ENCODE measurements at regions not wholly inside any gene's neighbourhood (a gene's known extent, or its start where the extent isn't known, plus 50 kb on each side); places are given as distances from the start of the nearest gene placed in this dataset.

DNA sequence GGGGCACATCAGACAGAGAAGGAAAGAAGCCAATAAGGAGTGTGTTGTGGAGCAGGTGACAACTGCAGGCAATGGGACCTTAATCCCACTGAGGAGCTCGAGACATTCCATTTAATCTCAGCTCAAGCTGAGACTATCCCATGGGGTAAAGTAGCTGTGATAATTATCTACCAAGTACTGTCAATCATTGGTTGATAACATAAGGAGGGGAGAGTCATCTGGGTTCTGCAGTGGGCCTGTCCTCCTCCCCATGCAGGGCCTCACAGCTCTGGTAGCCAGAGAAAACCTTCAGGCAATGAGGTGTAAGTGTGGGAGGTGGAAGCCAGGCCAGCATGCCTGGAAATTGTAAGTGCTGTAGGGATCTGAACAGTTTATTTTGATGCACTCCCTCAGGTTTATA, 375.0 kb upstream of the ARID1B start:
- no peak for DNase-seq

DNA sequence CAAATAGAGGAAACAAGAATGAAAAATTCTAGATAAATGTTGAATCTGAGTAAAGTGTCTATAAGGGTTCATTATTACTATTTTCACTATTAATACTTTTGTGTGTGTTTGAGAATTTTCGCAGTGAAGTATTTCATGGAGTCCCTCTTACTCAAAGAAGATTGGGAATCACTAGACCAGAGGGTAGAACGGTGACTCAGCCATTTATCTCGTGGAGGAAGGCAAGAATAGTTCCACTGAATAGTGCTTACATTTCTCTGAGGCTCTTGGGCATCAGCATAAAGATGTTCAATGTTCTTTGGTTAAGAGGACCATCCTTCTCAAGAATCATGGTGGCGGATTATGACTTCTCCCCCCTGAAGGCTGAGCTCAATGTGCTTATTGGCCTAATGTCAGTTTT, 376.7 kb upstream of the ARID1B start:
- no peak for DNase-seq

DNA sequence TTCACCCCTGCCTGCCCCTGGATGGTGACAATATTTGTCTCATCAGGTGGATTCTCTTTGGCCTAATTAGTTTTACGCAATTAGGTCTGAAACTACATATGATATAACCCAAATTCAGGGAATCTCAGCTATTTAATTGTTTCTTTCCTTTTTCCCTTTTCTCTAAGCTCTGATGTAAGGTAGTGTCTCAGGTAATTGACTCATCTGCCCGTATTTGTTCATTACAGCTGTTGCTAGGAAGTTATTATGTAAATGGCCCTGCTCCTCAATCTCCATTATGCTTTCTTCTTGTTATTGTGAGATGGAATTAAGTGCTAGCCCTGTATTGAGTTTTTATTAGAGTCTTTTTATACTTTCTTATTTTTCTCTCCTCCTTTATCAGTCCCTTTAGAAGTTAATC, 378.2 kb upstream of the ARID1B start:
- DNase-seq, result no peak

DNA sequence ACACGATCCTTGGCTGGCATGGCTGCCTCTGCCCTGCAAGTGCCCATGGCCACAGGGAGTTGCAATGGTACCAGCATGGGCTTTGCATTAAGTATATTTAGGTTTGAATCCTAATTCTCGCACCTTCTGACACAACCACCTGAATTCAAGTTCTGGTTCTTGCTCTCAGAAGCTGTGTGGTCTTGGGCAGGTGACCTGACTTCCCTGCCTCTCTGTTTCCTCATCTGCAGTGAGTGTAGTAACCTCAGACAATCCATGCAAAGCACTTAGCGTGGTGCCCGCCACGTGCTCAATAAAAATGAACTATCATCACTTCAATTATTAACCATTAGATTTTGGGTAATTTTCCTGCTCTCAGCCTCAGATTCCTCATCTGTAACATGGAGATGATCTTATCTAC, 378.8 kb upstream of the ARID1B start:
- no peak for DNase-seq

DNA sequence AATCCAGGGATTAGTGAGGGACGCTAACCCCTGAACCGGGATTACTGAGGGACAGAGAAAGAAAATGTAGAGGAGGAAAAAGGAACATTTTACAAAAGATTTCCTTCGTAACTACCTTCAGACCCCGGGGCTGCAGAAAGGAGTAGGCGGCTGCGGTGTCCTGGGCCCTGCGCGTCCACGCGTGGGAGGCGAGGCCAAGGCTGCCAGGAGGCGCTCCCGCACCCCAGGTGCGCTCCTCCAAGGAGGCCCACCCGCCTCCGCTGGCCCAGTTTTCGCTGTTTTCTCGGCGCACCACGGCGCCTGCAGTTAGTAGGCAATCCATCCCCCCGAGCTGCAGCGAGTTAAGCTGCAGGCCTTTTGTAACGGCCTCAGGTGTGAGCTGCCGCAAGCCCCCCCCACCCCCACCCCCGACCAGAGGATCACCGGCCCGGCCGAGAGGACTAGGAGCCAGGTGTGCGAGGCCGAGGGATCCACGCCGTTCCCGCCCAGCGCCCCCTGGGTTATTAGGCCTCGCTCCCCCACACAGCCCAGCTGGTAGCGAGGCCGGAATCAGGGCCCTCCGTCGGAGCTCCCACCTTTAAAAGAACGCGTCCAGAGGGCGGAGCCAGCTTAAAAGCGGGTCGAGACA, 380.3 kb upstream of the ARID1B start:
- no peak for DNase-seq

DNA sequence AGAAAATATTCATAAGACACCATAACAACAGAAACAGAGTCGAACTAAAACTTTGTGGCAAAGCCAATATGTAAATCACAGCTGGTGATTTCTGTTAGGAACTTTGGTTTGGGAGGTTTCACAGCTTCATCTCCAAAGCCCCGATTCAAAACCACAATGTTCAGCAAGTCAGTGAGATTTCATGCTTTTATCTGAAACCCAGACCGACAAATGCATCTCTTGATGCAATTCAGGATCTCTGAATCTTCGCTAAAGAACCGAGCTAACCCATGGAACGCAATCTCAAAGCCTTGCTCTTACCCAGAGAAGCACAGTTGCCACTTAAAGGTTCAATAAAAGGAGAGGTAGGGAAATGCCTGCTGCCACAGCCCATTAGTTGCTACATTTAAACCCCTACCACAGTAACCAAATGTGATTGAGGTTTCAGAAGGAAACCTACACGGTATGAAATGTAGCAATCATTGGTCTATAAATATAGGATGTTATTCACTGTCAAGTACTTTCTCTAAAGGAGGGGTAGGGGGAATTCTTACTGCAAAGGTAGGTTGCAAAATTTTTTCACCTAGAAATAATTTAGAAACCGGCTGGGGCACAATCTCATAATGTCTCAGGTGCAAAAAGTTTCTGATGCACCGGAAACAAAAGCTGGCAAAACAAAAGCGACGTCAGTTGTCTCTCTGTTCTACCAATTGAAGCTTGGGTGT, 381.0 kb upstream of the ARID1B start:
- no peak for DNase-seq

DNA sequence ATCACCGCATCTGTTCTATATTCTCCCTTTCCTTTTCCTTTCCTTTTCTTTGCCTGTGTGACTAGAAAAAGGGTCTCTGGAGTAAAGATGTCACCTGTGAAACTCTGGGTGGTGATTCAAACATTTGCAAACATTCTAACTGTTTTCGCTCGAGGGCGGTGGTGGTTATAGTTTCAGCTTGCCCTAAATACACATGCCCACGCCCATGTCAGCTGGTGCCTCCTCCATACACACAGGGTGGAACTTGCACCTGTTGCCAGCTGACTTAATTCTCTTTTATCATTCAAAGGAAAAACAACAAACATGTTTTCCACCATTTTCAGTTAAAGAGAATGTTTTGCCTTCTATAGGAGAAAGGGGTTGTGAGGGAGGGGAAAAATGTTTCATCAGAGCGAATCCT, 381.9 kb upstream of the ARID1B start:
- no peak for DNase-seq

DNA sequence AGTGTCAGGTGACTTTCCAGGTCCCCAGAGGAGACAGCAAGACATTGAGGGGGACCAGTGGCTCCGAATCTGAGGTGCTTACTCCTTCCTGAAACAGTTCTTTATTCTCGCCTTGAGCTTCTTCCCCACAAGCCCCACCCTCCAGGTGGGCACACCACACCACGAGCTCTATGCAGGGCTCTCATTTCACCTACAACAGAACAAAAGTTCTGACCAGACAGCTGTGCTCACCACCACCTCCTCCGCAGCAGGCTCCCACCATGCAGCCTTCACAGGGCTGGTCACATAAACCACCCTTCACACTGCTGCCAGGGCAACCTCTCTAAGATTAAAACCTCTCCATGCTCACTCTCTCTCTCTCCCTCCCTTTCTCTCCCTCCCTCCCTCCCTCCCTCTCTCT, 384.5 kb upstream of the ARID1B start:
- DNase-seq, result no peak

DNA sequence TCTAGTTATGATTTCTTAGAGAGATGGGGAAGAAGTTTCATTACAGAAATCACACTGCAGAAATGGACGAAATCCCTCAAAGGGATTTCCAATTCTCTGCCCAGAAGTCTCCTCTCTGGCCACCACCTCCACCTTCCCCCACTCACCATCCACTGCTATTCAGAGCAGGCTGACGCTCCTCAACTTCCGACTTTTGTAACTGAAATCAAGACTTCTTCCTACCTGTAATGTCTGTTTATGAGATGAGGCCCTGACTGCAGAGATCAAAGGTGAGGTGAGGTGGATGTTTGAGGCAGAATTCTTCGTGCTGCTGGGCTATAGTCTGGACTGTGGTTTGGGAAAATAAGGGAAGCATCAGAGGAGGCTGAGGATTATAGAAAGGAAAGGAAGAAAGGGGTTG, 385.2 kb upstream of the ARID1B start:
- DNase-seq, result no peak

DNA sequence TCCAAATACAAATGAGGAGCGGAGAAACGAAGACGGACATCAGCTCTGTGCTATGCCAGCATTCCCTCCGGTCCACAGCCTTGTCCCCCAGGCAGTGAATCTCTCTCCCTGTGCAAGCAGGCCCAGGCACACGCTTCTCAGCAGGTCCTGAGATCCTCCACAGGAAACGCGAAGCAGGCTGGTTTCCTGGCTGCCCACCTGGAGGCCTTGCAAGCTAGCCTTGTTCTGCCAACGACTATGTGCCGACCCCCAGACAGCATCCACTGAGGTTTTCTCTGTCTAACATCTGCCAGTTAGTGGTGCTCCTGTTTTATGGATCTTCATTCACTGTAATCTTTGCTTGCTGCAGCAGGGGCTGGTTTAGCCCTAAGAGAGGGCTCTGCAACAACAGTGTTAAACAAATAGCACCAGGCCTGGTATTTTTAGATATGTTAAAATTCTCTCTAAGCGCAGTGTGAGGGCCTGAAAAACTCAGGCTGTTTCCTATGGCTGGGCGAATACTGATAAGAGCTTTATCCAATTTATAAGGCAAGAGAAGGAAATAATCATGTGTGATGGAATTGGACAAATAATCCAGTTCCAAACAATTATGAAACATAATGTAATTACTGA, 386.0 kb upstream of the ARID1B start:
- no peak for DNase-seq

DNA sequence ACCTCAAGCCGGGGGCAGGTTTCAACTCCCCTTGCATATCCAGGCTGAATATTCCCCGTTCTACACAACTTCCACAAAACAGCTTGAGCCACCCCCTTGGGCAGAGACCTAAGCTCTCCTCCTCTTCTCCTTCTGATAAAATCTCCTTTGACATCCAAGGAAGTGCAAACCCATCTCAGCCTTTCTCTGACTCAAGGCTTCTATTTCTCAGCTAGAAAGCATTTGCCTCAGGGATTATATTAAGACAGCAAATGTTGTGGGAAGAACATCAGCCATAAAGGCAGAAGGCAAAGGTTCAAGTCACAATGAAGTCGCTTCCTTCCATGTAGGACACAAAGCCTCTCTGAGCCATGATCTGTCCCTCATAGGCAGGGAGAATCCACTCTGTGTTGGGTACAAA, 386.6 kb upstream of the ARID1B start:
- DNase-seq, result no peak

DNA sequence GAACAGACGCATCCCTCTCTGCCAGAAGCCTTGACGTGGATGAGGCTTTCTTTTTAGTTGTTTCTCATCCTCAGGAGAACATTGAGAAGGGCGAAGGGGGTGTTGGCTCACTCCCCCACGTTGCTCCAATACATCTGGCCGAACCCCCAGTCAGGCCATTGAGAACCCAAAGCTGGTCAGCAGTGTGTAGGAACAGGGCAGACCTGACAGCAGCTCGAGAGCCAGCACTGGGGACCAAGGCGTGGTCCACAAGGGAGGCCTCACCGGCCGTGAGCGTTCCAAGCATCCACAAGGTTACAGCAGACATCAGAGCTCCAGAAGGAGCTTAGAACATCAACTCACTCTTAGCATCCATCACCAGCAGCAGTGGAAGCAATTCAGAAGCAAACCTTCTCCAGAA, 387.9 kb upstream of the ARID1B start:
- no peak for DNase-seq

DNA sequence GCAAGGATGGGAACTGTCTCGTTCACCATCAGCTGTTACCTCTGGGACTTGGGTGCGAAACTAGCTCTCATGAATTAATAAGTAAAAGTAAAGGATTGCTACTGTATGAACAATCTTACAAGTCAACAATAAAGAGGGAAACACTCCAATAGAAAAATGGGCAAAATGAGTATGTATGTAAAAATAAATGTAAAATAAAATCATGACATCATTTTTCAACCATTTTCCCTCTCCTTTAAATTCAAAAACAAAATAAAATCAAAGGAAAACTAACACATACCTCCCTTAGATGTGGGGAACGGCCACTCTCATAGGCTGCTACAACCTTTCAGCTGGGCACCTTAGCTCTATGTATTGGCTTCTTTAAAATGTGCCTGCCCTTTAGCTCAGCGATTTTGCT, 389.7 kb upstream of the ARID1B start:
- no peak for DNase-seq

DNA sequence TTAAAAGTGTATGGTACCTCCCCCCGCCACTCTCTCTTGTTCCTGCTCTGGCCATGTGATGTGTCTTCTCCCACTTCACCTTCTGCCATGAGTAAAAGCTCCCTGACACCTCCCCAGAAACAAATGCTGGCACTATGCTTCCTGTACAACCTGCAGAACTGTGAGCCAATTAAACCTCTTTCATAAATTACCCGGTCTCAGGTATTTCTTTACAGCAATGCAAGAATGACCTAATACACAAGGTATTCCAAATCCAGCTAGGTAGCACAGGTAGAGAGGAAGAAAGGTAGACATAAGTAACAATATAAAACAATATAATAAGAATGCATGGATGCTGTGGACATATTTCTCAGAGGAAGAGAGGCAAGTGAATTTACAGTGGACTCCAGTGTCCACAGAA, 394.1 kb upstream of the ARID1B start:
- no peak for DNase-seq

DNA sequence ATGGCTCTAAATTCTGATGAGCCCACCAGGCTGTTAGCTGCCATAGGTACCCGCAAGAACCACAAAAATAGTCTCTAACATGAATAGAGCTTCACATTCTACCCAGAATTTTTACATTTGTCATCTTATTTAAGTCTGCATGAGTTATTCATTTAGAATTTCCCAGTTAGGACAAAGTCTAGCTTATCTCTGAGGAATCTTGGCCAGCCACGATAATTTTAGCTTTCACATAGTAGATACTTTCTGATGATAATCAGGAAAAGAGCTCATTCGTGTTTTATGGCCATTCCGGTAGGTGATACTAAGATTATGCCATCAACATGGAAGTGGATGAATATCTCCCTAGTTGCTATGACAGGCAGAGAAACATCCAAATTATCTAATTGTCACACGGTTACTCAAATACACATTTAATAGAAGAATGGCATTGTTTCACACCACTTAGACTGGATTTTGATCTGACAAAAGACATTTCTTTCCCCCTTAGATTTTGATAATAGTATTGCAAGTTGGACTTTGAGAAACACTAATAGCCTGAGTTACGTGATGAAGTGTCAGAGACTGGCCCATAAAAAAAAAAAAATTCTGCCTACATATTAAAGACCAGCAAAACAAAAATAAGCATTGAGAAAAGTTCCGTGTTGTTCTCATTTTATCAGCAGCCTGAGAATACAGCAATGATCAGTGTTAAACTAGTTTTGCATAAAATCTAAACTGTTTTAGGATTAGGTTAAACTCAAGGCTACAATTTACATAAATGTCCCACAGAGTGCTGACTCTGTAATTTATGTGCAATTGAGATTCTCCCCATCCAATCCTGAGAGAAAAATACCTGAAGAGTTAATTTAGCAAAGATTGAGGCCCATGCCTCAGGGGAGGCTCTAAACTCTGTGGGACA, 397.5 kb upstream of the ARID1B start:
- DNase-seq, result no peak

DNA sequence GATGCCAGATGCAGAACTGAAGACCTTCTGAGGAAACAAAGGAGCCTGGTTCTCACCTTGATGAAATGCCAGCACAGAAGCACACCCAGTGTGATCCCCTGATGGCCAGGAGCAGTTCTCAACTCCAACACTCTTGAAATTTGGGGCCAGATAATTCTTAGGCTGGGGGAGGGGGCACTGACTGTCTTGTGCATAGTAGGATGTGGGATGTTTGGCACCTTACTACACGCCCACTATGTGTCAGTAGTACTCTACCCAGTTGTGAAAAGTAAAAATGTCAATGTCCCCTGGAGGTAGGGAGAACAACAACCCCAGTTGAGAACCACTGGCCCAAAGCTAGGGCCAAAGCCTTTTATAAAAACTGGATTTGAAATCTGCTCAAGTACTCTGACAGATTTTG, 398.3 kb upstream of the ARID1B start:
- no peak for DNase-seq

DNA sequence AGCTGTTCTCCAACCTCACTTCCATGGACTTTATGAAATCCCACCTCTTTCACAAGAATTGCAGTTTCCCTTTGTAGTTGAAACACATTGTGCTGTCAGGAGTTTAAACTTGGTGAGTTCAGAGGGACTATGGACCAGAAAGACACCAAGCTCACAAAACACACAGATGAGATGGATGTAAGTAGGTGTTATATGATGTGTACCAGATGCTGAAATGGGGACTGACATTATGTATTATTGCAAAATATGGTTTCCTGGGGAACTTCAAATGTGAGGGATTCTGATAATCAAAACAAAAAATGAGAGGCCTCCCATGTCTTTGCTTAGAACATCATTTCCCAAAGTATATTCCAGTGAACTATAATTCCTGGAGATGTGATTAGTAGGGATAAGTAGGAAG, 401.1 kb upstream of the ARID1B start:
- no peak for DNase-seq

DNA sequence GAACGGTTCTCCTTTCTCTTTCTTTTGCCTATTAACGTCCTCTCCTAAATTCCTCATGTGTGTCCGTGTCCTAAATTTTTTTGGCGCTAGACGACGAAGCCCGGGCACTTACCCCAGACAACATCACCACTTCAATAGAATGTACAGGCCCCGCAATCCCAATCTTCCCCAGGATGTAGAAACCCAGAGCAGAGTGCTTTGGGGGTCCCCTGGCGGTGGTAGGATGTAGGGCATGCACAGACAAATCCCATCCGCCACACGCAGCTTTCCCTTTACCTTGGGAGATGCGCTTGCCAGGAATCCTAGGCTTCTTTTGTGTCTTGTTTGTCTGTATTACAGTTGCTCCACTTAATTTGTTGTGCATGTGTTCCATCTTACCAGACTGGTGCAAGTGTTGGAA, 417.3 kb upstream of the ARID1B start:
- no peak for DNase-seq

DNA sequence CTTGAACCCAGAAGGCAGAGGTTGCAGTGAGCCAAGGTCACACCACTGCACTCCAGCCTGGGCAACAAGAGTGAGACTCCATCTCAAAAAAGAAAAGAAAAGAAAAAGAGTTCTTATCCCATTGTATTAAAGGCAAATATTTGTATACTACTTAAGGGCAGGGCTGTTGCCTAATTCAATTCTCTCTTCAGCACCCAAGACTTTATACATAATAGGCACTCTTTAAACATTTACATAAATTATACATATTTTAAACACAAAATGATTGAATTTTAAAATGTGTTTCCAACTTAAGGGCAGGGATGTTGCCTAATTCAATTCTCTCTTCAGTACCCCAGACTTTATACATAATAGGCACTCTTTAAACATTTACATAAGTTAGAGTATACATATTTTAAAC, 424.3 kb upstream of the ARID1B start:
- DNase-seq, result no peak

DNA sequence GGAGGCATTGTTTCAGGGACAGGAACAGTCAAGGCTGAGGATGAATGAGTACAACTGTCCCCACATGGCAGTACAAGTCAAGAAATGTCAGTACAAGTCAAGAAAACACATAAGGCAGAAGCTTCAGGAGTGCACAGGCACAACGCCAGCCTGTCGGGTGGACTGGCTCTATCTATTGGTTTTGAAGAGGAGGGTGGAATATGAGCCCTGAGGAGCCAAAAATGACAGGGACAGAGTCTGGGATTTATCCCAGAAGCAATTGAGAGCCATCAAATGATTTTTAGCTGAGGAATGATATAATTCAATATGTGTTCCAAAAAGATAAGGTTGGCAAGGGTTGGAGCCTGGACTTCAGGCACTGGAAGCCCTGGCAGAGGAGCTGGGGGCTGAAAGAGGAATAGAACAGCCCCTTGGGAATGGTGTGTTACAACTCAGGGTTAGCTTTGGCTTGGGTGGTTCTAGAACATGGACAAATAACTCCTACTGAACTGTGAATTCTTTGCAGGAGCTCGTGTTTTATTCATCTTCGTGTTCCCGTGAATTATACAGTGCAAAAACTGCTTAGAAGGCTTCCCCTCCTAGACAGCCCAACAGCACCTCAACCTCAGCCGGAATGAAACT, 425.7 kb upstream of the ARID1B start:
- no peak for DNase-seq

DNA sequence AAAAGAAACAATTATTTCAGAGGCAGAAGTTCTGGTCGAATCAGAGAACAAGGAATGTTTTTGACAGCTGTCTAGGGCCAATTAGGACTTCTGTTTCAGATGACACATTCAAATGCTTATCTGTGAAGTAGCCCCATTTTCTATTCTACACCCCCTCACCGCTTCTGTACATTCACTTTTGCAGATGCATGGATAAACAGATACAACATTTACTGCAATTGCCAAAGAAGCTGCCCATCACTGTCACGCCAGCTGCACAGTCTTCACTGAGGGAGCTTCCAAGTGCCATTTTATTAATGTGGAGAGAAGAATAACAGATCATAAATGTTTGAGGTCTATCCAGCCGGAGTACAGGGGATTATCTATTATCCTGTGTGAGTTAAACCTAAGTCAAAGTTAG, 426.8 kb upstream of the ARID1B start:
- no peak for DNase-seq

DNA sequence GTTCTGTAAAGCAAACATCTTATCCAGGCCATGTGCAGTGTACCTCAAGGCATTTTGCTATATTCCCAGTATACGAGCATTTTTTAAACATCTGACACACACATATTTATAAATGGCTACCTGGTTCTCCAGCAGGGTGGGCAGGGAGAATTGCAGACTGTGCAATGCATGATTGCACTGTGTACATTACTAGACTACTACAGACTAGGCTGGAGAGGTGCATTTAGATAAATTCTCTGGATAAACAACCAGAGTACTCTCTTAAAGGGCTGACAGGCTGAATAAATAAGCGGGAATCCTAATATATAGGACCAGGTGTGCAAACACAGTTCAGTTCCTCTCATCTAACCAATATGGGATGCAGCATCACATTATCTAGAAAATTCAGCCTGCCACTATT, 428.3 kb upstream of the ARID1B start:
- no peak for DNase-seq

DNA sequence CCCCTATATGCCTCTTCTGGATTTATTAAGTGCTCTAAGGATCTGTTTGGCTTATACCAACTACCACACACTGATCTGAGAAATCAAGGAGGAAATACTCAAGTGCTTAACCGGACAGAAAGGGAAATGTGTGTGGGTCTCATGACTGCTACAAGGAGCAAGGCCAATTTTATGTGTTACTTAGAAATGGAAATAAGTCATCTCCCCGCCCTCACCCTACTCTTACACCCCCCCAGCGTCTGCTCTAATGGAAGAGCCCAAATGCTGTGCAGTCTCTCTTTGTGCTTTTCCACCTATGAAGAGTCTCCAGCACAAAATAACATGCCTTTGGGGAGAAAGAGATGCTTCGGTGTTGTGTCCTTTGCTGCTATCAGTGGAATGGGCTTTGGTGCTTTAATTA, 428.8 kb upstream of the ARID1B start:
- DNase-seq, result no peak

Measured in activated CD8-positive, alpha-beta memory T cell treated with anti-CD3 and anti-CD28 coated beads, Interleukin-2, amount 50 U/mL, for 48 hours (primary cell).